HEK293 (cell line): ENCODE measurements at regions not wholly inside any gene's neighbourhood (a gene's known extent, or its start where the extent isn't known, plus 50 kb on each side); places are given as distances from the start of the nearest gene placed in this dataset.

Source experiments
- CTCF ChIA-PET: fragments of 350-600 bp; formaldehyde crosslinking; extraction: SDS; loops from one replicate; lab custom pipeline; 2021; ENCODE audit warnings: antibody characterized with exemption; lab: Yijun Ruan, JAX
- POLR2A ChIA-PET: fragments of 300-600 bp; formaldehyde crosslinking; extraction: SDS; loops from one replicate; lab custom pipeline; 2020; ENCODE audit warnings: antibody characterized with exemption, inconsistent platforms; lab: Yijun Ruan, JAX
- H3K27ac ChIP-seq: fragments of 200-500 bp; sonication (Bioruptor generic); 2 replicates; pipeline ENCODE4 v1.5.1; 2014; ENCODE audit warnings: low read depth, low read length, control low read depth, inconsistent platforms; ENCODE audit errors: extremely low read depth
- H3K36me3 ChIP-seq, 2 experiments: fragments of 200-500 bp in 1 of 2; sonication (Bioruptor generic) in 1 of 2; 1 replicate in 1 of 2; 2 replicates in 1 of 2; pipeline ENCODE4 v1.5.1; 2014 to 2017; ENCODE audit warnings: inconsistent platforms in 2 of 2, low read length in 2 of 2; ENCODE audit not compliant: control insufficient read depth in 2 of 2, insufficient read depth in 1 of 2
- H3K4me1 ChIP-seq: fragments of 200-500 bp; sonication (Bioruptor generic); 2 replicates; pipeline ENCODE4 v1.5.1; 2014; ENCODE audit warnings: mild to moderate bottlenecking, low read length, inconsistent platforms; ENCODE audit not compliant: control insufficient read depth, insufficient read depth
- H3K4me3 ChIP-seq: 2 replicates; pipeline ENCODE4 v1.5.1; 2011; ENCODE audit warnings: low read depth, mild to moderate bottlenecking, control low read depth, low read length, moderate library complexity
- H3K9me3 ChIP-seq: fragments of 200-500 bp; sonication (Bioruptor generic); 2 replicates; pipeline ENCODE4 v1.5.1; 2014; ENCODE audit warnings: low read depth, low read length, inconsistent platforms; ENCODE audit not compliant: control insufficient read depth, insufficient read depth
- GLIS2 ChIP-seq: fragments of 450-650 bp; formaldehyde crosslinking; IDR thresholded peaks from 2 replicates; pipeline ENCODE4 v1.5.1; 2016; ENCODE audit warnings: missing biosample characterization, missing genetic modification characterization
- WT1 ChIP-seq: fragments of 450-650 bp; formaldehyde crosslinking; IDR thresholded peaks from 2 replicates; pipeline ENCODE4 v1.5.1; 2016; ENCODE audit warnings: missing biosample characterization, missing genetic modification characterization
- YY2 ChIP-seq: fragments of 450-650 bp; formaldehyde crosslinking; IDR thresholded peaks from 2 replicates; pipeline ENCODE4 v1.5.1; 2016; ENCODE audit warnings: missing biosample characterization, missing genetic modification characterization
- ZBTB1 ChIP-seq: fragments of 450-650 bp; formaldehyde crosslinking; IDR thresholded peaks from 2 replicates; pipeline ENCODE4 v1.5.1; 2016; ENCODE audit warnings: missing biosample characterization, missing genetic modification characterization
- ZEB2 ChIP-seq: fragments of 450-650 bp; formaldehyde crosslinking; IDR thresholded peaks from 2 replicates; pipeline ENCODE4 v1.5.1; 2016; ENCODE audit warnings: missing biosample characterization, missing genetic modification characterization
- ZFP41 ChIP-seq: fragments of 450-650 bp; formaldehyde crosslinking; IDR thresholded peaks from 2 replicates; pipeline ENCODE4 v1.5.1; 2016; ENCODE audit warnings: missing biosample characterization, missing genetic modification characterization, borderline replicate concordance
- ZNF174 ChIP-seq: fragments of 450-650 bp; formaldehyde crosslinking; IDR thresholded peaks from 2 replicates; pipeline ENCODE4 v1.5.0; 2017; ENCODE audit warnings: missing biosample characterization, mild to moderate bottlenecking, missing genetic modification characterization
- ZNF23 ChIP-seq: fragments of 450-650 bp; formaldehyde crosslinking; IDR thresholded peaks from 2 replicates; pipeline ENCODE4 v1.5.1; 2016; ENCODE audit warnings: missing biosample characterization, missing genetic modification characterization, borderline replicate concordance
- ZNF394 ChIP-seq: fragments of 450-650 bp; formaldehyde crosslinking; IDR thresholded peaks from 2 replicates; pipeline ENCODE4 v1.5.1; 2016; ENCODE audit warnings: missing biosample characterization, missing genetic modification characterization, mild to moderate bottlenecking, moderate library complexity, borderline replicate concordance
- ZNF600 ChIP-seq: fragments of 450-650 bp; formaldehyde crosslinking; IDR thresholded peaks from 2 replicates; pipeline ENCODE4 v1.5.1; 2016; ENCODE audit warnings: missing biosample characterization, missing genetic modification characterization
- TF ChIP-seq, protein P1 (sequence below): fragments of 450-650 bp; formaldehyde crosslinking; IDR thresholded peaks from 2 replicates; pipeline ENCODE4 v1.5.1; 2016; ENCODE audit warnings: missing biosample characterization, missing genetic modification characterization
- TF ChIP-seq, protein P2 (sequence below): fragments of 450-650 bp; formaldehyde crosslinking; IDR thresholded peaks from 2 replicates; pipeline ENCODE4 v1.5.1; 2016; ENCODE audit warnings: missing biosample characterization, missing genetic modification characterization
- TF ChIP-seq, protein P3 (sequence below): fragments of 450-650 bp; formaldehyde crosslinking; IDR thresholded peaks from 2 replicates; pipeline ENCODE4 v1.5.1; 2016; ENCODE audit warnings: missing biosample characterization, missing genetic modification characterization
- TF ChIP-seq, protein P4 (sequence below): fragments of 450-650 bp; formaldehyde crosslinking; IDR thresholded peaks from 2 replicates; pipeline ENCODE4 v1.5.1; 2016; ENCODE audit warnings: missing biosample characterization, missing genetic modification characterization
- TF ChIP-seq, protein P5 (sequence below): fragments of 450-650 bp; formaldehyde crosslinking; IDR thresholded peaks from 2 replicates; pipeline ENCODE4 v1.5.1; 2016; ENCODE audit warnings: missing biosample characterization, missing genetic modification characterization, borderline replicate concordance
- TF ChIP-seq, protein P6 (sequence below): fragments of 450-650 bp; formaldehyde crosslinking; IDR thresholded peaks from 2 replicates; pipeline ENCODE4 v1.5.1; 2016; ENCODE audit warnings: missing biosample characterization, missing genetic modification characterization
- TF ChIP-seq, protein P7 (sequence below): IDR thresholded peaks from 2 replicates; pipeline ENCODE4 v1.6.1; 2011; ENCODE audit warnings: mild to moderate bottlenecking, low read depth, low read length, borderline replicate concordance

DNA sequence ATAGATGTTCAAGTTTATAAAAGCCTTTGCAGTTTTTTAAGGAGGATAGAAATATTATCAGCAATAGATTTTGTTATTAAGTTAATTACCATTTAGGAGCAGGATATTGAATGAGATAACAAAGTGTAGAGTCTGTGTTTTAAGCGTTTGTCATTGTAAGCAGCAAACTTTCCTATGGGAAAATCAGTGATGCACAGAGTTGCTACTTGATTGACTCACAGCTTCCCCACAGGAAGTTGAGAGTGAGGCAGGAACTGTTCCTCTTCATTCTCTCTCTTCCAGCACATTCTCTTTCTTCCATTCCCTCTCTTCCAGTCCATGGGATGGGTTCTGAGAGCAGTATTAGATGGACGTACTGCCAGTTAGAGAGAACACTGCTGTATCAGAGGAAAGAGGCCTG lies 867.7 kb upstream of the AGA start (continued):
- TF ChIP-seq, protein P1, sequence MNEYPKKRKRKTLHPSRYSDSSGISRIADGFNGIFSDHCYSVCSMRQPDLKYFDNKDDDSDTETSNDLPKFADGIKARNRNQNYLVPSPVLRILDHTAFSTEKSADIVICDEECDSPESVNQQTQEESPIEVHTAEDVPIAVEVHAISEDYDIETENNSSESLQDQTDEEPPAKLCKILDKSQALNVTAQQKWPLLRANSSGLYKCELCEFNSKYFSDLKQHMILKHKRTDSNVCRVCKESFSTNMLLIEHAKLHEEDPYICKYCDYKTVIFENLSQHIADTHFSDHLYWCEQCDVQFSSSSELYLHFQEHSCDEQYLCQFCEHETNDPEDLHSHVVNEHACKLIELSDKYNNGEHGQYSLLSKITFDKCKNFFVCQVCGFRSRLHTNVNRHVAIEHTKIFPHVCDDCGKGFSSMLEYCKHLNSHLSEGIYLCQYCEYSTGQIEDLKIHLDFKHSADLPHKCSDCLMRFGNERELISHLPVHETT: no peak
- TF ChIP-seq ZNF394 (no peak), YY2 (tag by site-specific recombination) (no peak)
- TF ChIP-seq, protein P2, sequence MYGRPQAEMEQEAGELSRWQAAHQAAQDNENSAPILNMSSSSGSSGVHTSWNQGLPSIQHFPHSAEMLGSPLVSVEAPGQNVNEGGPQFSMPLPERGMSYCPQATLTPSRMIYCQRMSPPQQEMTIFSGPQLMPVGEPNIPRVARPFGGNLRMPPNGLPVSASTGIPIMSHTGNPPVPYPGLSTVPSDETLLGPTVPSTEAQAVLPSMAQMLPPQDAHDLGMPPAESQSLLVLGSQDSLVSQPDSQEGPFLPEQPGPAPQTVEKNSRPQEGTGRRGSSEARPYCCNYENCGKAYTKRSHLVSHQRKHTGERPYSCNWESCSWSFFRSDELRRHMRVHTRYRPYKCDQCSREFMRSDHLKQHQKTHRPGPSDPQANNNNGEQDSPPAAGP: no peak

DNA sequence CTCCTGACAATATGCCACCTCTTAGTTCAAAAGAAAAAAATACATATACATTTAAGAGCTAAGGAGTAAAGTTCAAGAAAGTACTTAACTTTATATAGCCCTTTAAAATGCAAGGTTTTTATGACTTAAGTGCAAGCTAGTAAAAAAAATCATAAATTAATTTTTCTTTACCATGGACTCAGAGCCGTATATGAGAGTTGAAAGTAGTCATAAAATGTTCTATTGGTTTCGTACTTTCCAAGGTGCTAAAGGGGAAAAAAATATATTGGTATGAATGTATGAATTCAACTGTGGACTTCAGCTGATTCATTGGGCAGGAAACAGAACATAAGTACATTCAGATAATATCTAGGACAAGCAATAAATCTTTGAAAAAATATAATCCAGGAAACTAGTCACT lies 869.8 kb upstream of the AGA start:
- CTCF ChIA-PET: no interaction called here
- no peak overlapping the region for H3K4me3 ChIP-seq
- H3K27ac ChIP-seq: no peak overlapping the region
- no peaks in the 10 kb centered on the region for H3K36me3 ChIP-seq
- no peaks in the 10 kb centered on the region for H3K4me1 ChIP-seq
- no peaks in the 10 kb centered on the region for H3K9me3 ChIP-seq
- TF ChIP-seq, protein P3, sequence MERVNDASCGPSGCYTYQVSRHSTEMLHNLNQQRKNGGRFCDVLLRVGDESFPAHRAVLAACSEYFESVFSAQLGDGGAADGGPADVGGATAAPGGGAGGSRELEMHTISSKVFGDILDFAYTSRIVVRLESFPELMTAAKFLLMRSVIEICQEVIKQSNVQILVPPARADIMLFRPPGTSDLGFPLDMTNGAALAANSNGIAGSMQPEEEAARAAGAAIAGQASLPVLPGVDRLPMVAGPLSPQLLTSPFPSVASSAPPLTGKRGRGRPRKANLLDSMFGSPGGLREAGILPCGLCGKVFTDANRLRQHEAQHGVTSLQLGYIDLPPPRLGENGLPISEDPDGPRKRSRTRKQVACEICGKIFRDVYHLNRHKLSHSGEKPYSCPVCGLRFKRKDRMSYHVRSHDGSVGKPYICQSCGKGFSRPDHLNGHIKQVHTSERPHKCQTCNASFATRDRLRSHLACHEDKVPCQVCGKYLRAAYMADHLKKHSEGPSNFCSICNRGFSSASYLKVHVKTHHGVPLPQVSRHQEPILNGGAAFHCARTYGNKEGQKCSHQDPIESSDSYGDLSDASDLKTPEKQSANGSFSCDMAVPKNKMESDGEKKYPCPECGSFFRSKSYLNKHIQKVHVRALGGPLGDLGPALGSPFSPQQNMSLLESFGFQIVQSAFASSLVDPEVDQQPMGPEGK (tag by site-specific recombination): no peak
- TF ChIP-seq, protein P4, sequence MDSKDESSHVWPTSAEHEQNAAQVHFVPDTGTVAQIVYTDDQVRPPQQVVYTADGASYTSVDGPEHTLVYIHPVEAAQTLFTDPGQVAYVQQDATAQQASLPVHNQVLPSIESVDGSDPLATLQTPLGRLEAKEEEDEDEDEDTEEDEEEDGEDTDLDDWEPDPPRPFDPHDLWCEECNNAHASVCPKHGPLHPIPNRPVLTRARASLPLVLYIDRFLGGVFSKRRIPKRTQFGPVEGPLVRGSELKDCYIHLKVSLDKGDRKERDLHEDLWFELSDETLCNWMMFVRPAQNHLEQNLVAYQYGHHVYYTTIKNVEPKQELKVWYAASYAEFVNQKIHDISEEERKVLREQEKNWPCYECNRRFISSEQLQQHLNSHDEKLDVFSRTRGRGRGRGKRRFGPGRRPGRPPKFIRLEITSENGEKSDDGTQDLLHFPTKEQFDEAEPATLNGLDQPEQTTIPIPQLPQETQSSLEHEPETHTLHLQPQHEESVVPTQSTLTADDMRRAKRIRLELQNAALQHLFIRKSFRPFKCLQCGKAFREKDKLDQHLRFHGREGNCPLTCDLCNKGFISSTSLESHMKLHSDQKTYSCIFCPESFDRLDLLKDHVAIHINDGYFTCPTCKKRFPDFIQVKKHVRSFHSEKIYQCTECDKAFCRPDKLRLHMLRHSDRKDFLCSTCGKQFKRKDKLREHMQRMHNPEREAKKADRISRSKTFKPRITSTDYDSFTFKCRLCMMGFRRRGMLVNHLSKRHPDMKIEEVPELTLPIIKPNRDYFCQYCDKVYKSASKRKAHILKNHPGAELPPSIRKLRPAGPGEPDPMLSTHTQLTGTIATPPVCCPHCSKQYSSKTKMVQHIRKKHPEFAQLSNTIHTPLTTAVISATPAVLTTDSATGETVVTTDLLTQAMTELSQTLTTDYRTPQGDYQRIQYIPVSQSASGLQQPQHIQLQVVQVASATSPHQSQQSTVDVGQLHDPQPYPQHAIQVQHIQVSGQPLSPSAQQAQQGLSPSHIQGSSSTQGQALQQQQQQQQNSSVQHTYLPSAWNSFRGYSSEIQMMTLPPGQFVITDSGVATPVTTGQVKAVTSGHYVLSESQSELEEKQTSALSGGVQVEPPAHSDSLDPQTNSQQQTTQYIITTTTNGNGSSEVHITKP (tag by site-specific recombination): no peak
- TF ChIP-seq ZNF600: no peak
- POLR2A ChIA-PET: no interaction called here

DNA sequence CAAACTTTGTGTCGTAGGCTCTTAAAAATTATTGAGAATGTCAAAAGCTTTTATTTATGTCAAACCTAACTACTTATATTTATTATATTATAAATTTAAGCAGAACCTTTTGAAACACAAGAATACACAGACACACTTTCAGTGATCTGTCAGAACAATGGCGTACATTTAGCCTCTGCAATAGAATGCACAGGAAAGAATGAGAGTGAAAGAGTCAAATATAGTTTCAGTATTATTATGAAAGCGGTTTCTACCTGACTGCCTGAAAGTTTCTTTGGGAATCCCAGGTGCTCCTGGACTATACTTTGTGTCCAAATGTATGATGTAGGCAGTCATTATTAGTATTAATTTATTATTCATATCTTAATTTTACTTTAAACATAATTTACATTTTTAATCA lies 872.0 kb upstream of the AGA start:
- no peak overlapping the region for H3K27ac ChIP-seq
- H3K36me3 ChIP-seq: no peaks in the 10 kb centered on the region
- H3K4me1 ChIP-seq: no peaks in the 10 kb centered on the region
- ChIA-PET CTCF (no interaction called here), POLR2A (no interaction called here)
- H3K9me3 ChIP-seq: no peaks in the 10 kb centered on the region
- no peak overlapping the region for H3K4me3 ChIP-seq
- TF ChIP-seq WT1 (no peak), GLIS2 (tag by site-specific recombination) (no peak), ZEB2 (tag by site-specific recombination) (no peak), ZNF600 (no peak), ZBTB1 (tag by site-specific recombination) (no peak), ZFP41 (tag by site-specific recombination) (no peak), ZNF23 (tag by site-specific recombination) (no peak), ZNF174 (tag by site-specific recombination) (no peak)
- TF ChIP-seq, protein P5, sequence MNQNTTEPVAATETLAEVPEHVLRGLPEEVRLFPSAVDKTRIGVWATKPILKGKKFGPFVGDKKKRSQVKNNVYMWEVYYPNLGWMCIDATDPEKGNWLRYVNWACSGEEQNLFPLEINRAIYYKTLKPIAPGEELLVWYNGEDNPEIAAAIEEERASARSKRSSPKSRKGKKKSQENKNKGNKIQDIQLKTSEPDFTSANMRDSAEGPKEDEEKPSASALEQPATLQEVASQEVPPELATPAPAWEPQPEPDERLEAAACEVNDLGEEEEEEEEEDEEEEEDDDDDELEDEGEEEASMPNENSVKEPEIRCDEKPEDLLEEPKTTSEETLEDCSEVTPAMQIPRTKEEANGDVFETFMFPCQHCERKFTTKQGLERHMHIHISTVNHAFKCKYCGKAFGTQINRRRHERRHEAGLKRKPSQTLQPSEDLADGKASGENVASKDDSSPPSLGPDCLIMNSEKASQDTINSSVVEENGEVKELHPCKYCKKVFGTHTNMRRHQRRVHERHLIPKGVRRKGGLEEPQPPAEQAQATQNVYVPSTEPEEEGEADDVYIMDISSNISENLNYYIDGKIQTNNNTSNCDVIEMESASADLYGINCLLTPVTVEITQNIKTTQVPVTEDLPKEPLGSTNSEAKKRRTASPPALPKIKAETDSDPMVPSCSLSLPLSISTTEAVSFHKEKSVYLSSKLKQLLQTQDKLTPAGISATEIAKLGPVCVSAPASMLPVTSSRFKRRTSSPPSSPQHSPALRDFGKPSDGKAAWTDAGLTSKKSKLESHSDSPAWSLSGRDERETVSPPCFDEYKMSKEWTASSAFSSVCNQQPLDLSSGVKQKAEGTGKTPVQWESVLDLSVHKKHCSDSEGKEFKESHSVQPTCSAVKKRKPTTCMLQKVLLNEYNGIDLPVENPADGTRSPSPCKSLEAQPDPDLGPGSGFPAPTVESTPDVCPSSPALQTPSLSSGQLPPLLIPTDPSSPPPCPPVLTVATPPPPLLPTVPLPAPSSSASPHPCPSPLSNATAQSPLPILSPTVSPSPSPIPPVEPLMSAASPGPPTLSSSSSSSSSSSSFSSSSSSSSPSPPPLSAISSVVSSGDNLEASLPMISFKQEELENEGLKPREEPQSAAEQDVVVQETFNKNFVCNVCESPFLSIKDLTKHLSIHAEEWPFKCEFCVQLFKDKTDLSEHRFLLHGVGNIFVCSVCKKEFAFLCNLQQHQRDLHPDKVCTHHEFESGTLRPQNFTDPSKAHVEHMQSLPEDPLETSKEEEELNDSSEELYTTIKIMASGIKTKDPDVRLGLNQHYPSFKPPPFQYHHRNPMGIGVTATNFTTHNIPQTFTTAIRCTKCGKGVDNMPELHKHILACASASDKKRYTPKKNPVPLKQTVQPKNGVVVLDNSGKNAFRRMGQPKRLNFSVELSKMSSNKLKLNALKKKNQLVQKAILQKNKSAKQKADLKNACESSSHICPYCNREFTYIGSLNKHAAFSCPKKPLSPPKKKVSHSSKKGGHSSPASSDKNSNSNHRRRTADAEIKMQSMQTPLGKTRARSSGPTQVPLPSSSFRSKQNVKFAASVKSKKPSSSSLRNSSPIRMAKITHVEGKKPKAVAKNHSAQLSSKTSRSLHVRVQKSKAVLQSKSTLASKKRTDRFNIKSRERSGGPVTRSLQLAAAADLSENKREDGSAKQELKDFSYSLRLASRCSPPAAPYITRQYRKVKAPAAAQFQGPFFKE (tag by site-specific recombination): no peak
- TF ChIP-seq, protein P6, sequence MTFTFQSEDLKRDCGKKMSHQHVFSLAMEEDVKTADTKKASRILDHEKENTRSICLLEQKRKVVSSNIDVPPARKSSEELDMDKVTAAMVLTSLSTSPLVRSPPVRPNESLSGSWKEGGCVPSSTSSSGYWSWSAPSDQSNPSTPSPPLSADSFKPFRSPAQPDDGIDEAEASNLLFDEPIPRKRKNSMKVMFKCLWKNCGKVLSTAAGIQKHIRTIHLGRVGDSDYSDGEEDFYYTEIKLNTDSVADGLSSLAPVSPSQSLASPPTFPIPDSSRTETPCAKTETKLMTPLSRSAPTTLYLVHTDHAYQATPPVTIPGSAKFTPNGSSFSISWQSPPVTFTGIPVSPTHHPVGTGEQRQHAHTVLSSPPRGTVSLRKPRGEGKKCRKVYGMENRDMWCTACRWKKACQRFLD: no peak
- TF ChIP-seq, protein P7, sequence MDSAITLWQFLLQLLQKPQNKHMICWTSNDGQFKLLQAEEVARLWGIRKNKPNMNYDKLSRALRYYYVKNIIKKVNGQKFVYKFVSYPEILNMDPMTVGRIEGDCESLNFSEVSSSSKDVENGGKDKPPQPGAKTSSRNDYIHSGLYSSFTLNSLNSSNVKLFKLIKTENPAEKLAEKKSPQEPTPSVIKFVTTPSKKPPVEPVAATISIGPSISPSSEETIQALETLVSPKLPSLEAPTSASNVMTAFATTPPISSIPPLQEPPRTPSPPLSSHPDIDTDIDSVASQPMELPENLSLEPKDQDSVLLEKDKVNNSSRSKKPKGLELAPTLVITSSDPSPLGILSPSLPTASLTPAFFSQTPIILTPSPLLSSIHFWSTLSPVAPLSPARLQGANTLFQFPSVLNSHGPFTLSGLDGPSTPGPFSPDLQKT: no peak
